HG02943 (cell line): ENCODE measurements at regions not wholly inside any gene's neighbourhood (a gene's known extent, or its start where the extent isn't known, plus 50 kb on each side); places are given as distances from the start of the nearest gene placed in this dataset.

Source experiments
- ATAC-seq: cut with Tn5 transposase; IDR thresholded peaks from one replicate; pipeline ENCODE4 v1.9.1; 2021; ENCODE audit warnings: mild to moderate bottlenecking, low read depth, moderate library complexity; ENCODE audit not compliant: unreplicated experiment

GRCh38 chr22:49046000-49046545 lies 781.6 kb downstream of the BRD1 start:
- ATAC-seq = no peak

DNA sequence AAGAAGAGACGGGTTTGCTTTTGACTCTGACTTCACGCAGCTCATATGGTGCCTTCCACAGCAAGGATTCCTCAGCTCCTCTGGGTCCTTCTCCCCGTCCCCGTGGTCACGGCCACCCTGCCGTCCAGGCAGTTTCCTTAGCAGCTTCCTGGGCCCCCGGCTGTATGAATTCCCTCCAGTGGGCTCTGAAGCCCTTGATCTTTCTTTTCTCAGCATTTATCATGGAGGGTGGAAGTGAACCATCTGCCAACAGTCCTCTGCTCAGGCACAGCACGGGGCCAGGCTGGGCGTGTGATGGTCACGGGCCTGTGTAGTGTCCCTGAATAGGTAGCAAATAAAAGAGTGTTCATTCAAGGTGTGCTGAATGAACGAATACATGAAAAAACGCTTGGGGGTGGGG lies 782.4 kb downstream of the BRD1 start:
- ATAC-seq = no peak

- no peak for ATAC-seq
These were observed 782.9 kb downstream of the BRD1 start for GRCh38 chr22:49044776-49045175.

DNA sequence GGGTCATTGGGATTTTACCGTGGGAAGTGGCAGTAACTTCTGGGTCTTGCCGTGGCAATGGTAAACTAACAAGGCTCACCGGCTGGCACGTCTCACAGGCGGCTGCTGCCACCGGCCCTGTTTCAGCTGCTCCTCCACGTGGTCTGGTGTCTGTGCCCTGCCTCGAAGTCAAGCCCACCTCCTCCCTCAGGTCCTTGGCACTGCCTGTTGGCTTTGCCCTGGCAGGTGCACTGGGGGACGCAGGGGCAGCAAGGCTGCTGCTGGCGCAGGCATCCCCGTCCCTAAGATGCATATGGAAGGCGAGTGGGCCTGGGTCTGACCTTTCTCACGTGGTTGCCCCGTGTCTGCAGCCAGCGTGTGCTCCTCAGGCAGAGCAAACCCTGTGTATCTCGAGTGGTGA lies 783.6 kb downstream of the BRD1 start:
- no peak for ATAC-seq

DNA sequence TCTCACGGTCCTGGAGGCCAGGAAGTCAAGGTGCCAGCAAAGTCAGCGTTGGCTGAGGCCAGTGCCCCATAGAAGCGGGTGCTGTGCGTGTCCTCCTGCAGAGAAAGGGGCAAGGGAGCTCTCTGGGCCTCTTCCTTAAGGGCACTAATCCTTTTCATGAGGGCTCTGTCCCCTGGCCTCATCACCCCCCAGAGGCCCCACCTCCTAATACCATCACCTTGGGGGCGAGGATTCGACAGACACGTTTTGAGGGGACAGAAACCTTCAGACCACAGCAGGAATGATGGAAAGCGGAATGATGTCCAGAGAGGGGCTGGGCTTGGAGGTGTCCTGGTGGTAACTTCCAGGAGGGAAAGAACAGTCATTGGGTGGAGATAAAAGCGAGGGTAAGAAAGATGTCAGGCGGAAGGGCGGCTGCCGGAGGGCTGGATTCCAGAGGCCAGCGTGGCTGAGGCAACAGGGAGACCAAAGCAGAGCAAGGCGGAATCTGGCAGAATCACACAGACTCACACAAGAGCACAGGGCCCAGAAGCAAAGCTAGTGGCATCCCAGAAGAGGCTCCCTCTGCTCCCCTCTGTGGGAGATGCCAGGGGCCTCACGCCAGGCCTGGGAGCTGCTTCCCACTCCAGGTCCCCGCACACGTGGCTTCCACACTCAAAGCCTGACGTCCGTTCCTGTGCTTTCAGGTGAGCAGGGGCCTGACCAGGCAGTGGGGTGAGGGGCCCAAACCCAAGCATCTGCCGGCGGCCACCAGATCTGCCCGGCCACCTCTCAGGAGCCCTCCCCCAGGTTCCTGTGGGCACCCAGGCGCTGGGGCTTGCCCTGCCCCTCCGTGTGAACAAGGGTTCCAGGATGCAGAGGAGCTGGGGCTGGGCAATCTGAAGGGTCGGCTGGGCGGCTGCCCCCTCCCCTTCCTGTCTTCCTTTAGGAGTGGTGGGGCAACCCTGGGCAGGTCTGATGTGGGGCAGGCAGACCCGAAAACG lies 784.5 kb downstream of the BRD1 start:
- ATAC-seq = no peak

GRCh38 chr22:49042066-49042465 lies 785.6 kb downstream of the BRD1 start:
- ATAC-seq = no peak

- no peak for ATAC-seq
These were observed 786.8 kb downstream of the BRD1 start for GRCh38 chr22:49040754-49041467.

DNA sequence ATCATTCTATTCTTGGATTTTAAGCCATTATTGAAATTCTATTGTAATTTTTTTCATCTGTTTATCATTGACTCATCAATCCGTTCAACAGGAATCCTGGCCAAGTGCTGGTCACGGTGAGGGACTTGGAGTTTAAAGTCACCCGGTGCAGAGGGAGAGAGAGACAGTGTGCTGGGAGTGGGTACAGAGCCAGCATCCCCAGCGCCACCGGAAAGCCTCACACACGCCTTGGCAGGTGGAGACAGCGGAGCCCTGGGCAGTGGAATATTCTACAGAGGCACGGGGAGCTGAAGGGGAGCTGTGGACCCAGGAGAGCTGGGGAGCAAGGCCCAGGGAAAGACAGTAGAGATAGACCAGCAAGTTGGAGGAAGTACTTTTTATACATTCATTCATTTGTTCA lies 787.6 kb downstream of the BRD1 start:
- ATAC-seq = no peak

GRCh38 chr22:49039625-49040024 lies 788.0 kb downstream of the BRD1 start:
- ATAC-seq = no peak

- ATAC-seq = no peak
These were observed 789.9 kb downstream of the BRD1 start for GRCh38 chr22:49037701-49038245.

GRCh38 chr22:49036513-49036912 lies 791.2 kb downstream of the BRD1 start:
- no peak for ATAC-seq

DNA sequence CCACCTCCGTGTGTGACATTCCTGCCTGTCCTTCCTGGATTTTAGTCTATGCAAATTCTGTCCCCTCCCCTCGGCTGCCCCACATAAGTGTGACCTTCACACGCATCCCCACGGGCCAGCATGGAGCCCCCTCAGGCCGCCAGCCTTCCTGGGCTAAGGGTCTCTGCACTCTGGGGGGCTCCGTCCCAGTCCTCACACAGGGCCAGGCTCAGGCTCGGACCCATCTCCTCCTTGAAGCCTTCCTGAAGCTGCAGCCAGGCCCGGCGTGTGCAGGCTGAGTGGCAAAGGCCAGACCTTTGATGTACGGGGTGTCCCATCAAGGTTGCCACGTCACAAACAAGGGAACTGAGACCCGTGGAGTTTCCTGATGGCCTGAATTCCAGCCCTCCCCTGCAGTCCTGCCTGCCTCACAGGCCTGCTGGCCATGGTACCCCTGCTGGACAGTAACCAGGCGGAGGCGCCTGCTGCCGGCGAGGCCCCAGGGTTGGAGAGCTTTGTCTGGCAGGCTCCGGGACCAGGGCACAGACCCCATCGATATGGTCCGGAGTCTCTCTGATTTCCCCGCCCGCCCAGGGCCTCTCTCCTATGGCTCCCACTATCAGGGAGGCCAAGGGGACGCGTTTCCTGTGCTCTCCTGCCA lies 791.7 kb downstream of the BRD1 start:
- ATAC-seq = no peak

- ATAC-seq = no peak
These were observed 792.5 kb downstream of the BRD1 start for GRCh38 chr22:49034836-49035817.

DNA sequence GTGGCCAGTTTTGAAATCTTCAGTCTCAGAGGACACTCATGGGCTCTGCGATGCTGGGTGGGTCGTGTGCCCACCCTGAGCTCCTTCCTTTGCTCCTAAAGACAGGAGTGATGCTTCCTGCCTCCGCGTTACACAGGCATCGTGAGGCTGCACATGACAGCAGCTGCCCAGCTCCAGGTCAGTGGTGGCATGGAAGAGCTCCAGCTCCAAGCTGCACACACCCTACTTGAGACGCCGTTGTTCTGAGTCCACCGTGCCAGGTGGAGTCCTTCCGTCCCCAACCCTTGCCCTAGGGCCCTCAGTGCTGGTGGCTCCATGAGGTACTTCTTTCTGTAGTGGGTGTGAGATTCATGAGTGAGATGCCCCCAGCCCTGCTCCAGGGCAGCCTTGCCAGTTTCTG lies 794.1 kb downstream of the BRD1 start:
- ATAC-seq = no peak

- no peak for ATAC-seq
These were observed 794.9 kb downstream of the BRD1 start for GRCh38 chr22:49032821-49033220.

DNA sequence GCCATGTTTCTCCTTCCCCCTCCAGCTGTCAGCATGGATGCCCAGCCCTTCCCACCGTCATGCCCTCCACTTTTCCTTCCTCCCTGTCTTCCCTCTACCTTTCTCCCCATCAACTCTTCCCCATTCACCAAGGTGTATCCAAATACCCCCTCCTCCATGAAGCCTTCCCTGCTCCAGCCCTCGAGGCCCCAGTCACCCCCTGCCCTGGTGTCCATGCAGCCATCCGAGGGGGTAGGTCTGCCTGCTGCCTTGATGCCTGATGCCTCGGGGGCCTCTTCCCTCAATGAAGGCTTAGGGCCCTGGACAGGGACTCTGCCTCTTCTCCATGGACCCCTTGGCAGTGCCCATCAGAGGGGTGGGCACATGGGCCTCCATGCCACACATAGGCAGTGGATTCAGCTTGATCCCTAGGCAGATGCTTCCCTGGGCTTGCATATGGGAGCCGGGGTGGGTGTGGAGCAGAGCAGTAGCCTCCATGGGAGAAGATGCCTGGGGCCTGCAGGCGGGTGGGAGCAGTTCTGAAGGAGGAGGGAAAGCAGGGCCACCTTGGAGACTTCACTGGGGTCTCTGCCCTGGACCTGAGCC lies 795.8 kb downstream of the BRD1 start:
- ATAC-seq = no peak

DNA sequence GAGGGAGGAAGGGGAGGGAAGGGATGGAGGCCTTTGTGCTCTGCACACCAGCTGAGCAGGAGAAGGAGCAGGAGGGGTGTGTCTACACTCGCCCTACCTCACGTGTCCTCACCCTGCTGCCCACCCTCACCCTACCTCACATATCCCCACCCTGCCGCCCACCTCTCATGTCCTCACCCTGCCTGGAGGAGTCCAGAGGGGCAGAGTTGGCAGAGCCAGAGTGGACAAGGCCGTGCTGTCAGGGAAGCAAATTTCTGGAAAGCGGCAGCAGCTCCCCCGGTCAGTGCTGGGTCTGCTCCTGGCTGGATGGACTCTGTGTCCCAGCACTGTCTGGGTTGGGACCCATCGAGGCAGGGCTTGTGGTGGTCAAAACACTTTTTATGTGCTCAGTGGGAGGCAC lies 799.6 kb downstream of the BRD1 start:
- no peak for ATAC-seq

- ATAC-seq = no peak
These were observed 800.4 kb downstream of the BRD1 start for GRCh38 chr22:49027368-49027670.
